HepG2 (cell line): ENCODE measurements at regions not wholly inside any gene's neighbourhood (a gene's known extent, or its start where the extent isn't known, plus 50 kb on each side); places are given as distances from the start of the nearest gene placed in this dataset.

Experiments
- ATAC-seq: fragments of 200-7000 bp; cut with Tn5 transposase; 3 replicates; pipeline ENCODE4 v1.9.1; 2020; ENCODE audit warnings: mild to moderate bottlenecking, moderate library complexity
- BruUV-seq: library from RNA; stranded (reverse); fragments of 400-500 nt; replicated peaks from 2 replicates; lab custom pipeline; 2021; lab: Mats Ljungman, UMichigan
- CTCF ChIA-PET: fragments of 300-600 bp; formaldehyde crosslinking; extraction: SDS; loops from one replicate; lab custom pipeline; 2021; ENCODE audit warnings: low total read pairs, inconsistent platforms, low intra/inter-chr PET ratio; lab: Yijun Ruan, JAX
- POLR2A ChIA-PET: fragments of 350-600 bp; sonication (Branson Sonifier 250); formaldehyde crosslinking; loops from one replicate; lab custom pipeline; 2020; ENCODE audit warnings: antibody characterized with exemption, inconsistent platforms; lab: Yijun Ruan, JAX
- DNase-seq: peaks from one replicate; pipeline ENCODE4 v3.0.0-alpha.2; 2015; ENCODE audit warnings: low spot score
- FAIRE-seq: peaks from 3 replicates; lab custom pipeline; 2011; peaks lifted over from hg19 to GRCh38; lab: Jason Lieb, UNC
- H2AFZ ChIP-seq: one replicate; pipeline ENCODE4 v1.6.1; 2011; ENCODE audit warnings: low read length, inconsistent platforms
- H3K27ac ChIP-seq: fragments of 300-600 bp; 3 replicates; pipeline ENCODE4 v1.8.0; 2011; ENCODE audit warnings: mixed run types, mild to moderate bottlenecking, mixed read lengths, low read length, inconsistent platforms; ENCODE audit not compliant: insufficient read depth; ENCODE audit errors: extremely low read length
- H3K27me3 ChIP-seq, 2 experiments: fragments of 200-600 bp in 1 of 2; 2 replicates in 1 of 2; 3 replicates in 1 of 2; pipeline versions ENCODE4 v1.6.0 to v1.8.0; 2011; ENCODE audit warnings: low read length in 2 of 2, mild to moderate bottlenecking in 2 of 2, moderate library complexity in 2 of 2, inconsistent platforms in 1 of 2; ENCODE audit not compliant: insufficient read depth in 2 of 2, control insufficient read depth in 1 of 2
- H3K36me3 ChIP-seq, 2 experiments: fragments of 200-600 bp in 1 of 2; replicated peaks in 1 of 2; 2 replicates in 1 of 2; 3 replicates in 1 of 2; pipeline versions ENCODE4 v1.5.1 to v1.8.0; 2011; ENCODE audit warnings: low read length in 2 of 2, inconsistent platforms in 1 of 2; ENCODE audit not compliant: insufficient read depth in 2 of 2, control insufficient read depth in 1 of 2
- H3K4me1 ChIP-seq: 2 replicates; pipeline ENCODE4 v1.5.1; 2012; ENCODE audit warnings: low read length, inconsistent platforms; ENCODE audit not compliant: insufficient read depth
- H3K4me2 ChIP-seq: 2 replicates; pipeline ENCODE4 v1.6.0; 2011; ENCODE audit warnings: low read depth, low read length, inconsistent platforms
- H3K4me3 ChIP-seq, 3 experiments: fragments of 200-600 bp in 1 of 3; sonication (generic), shearing (Covaris generic) in 1 of 3; replicated peaks in 1 of 3; 2 replicates each; pipeline ENCODE4 v1.5.1; 2011 to 2016; ENCODE audit warnings: low read length in 3 of 3, inconsistent platforms in 2 of 3, low read depth in 2 of 3, mild to moderate bottlenecking in 2 of 3, control low read depth in 1 of 3, mixed read lengths in 1 of 3; ENCODE audit not compliant: insufficient read depth in 1 of 3
- H3K79me2 ChIP-seq: one replicate; pipeline ENCODE4 v1.6.1; 2011; ENCODE audit warnings: low read length, inconsistent platforms; ENCODE audit not compliant: insufficient read depth
- H3K9ac ChIP-seq: 2 replicates; pipeline ENCODE4 v1.6.0; 2011; ENCODE audit warnings: mild to moderate bottlenecking, low read depth, low read length, inconsistent platforms; ENCODE audit not compliant: insufficient read depth
- H3K9me3 ChIP-seq: 2 replicates; pipeline ENCODE4 v1.5.1; 2012; ENCODE audit warnings: mild to moderate bottlenecking, low read length
- H4K20me1 ChIP-seq: 2 replicates; pipeline ENCODE4 v1.6.0; 2011; ENCODE audit warnings: inconsistent platforms, mild to moderate bottlenecking, low read length, moderate library complexity; ENCODE audit not compliant: insufficient read depth
- ASH2L ChIP-seq: fragments of 300-600, 200-600 bp; sonication (generic); IDR thresholded peaks from 2 replicates; pipeline ENCODE4 v1.7.0; 2017; ENCODE audit warnings: low read depth, mild to moderate bottlenecking, moderate library complexity, mixed read lengths, low read length; ENCODE audit not compliant: insufficient read length
- CREM ChIP-seq, 2 experiments: sonication (generic) in 1 of 2; formaldehyde crosslinking in 1 of 2; IDR thresholded peaks; 2 replicates each; pipeline versions ENCODE4 v1.4.0 to v1.6.1; 2016 to 2020; ENCODE audit warnings: antibody characterized with exemption in 1 of 2, mild to moderate bottlenecking in 1 of 2, missing genetic modification reagents in 1 of 2
- ELK4 ChIP-seq: sonication (generic); formaldehyde crosslinking; IDR thresholded peaks from 2 replicates; pipeline ENCODE4 v1.9.0; 2021; ENCODE audit warnings: missing genetic modification reagents, borderline replicate concordance
- KIAA2018 ChIP-seq: sonication (generic); formaldehyde crosslinking; IDR thresholded peaks from 2 replicates; pipeline ENCODE4 v1.5.0; 2020; ENCODE audit warnings: mild to moderate bottlenecking, missing genetic modification reagents, borderline replicate concordance
- MZF1 ChIP-seq: sonication (generic); formaldehyde crosslinking; IDR thresholded peaks from 2 replicates; pipeline ENCODE4 v1.8.1; 2023; ENCODE audit warnings: mild to moderate bottlenecking, missing genetic modification reagents, borderline replicate concordance
- PCBP2 ChIP-seq: fragments of 200-400 bp; formaldehyde crosslinking; optimal IDR thresholded peaks from 2 replicates; pipeline ENCODE3; 2018; ENCODE audit warnings: low read length, low read depth; ENCODE audit not compliant: poor library complexity, severe bottlenecking
- PRDM10 ChIP-seq: sonication (generic); formaldehyde crosslinking; IDR thresholded peaks from 2 replicates; pipeline ENCODE4 v1.4.0; 2020; ENCODE audit warnings: low read depth, missing genetic modification reagents
- ZNF143 ChIP-seq: sonication (generic); formaldehyde crosslinking; IDR thresholded peaks from 2 replicates; pipeline ENCODE4 v1.4.0; 2020; ENCODE audit warnings: missing genetic modification reagents
- ZNF709 ChIP-seq: sonication (generic); formaldehyde crosslinking; IDR thresholded peaks from 2 replicates; pipeline ENCODE4 v1.5.0; 2020; ENCODE audit warnings: mild to moderate bottlenecking, missing genetic modification reagents
- ZNF720 ChIP-seq: sonication (generic); formaldehyde crosslinking; IDR thresholded peaks from 2 replicates; pipeline ENCODE4 v1.4.0; 2020; ENCODE audit warnings: missing genetic modification reagents
- ZNF816 ChIP-seq: sonication (generic); formaldehyde crosslinking; IDR thresholded peaks from 2 replicates; pipeline ENCODE4 v1.8.0; 2022; ENCODE audit warnings: missing genetic modification reagents, mild to moderate bottlenecking, borderline replicate concordance
- ZSCAN21 ChIP-seq: sonication (generic); formaldehyde crosslinking; IDR thresholded peaks from 2 replicates; pipeline ENCODE4 v1.8.0; 2022; ENCODE audit warnings: mild to moderate bottlenecking, missing genetic modification reagents, moderate library complexity, borderline replicate concordance
- WGBS: methylation state at CpG from one replicate; pipeline ENCODE4 v1.1.6; 2017; ENCODE audit warnings: low lambda C conversion rate; 5-methylcytosine and 5-hydroxymethylcytosine counted together
- in situ Hi-C: cut with HindIII; loops from 2 replicates; pipeline ENCODE4 v1.10.0; 2017; ENCODE audit warnings: low pct_unique_long_range_greater_than_20kb; ENCODE audit not compliant: extremely low pct_ligation_motif_present
- intact Hi-C: fragments of 100-400 bp; cut with micrococcal nuclease; formaldehyde crosslinking; loops from one replicate; pipeline ENCODE4 v1.10.0; 2022; ENCODE audit not compliant: unreplicated experiment

- in situ Hi-C loops: no loop called here
- ATAC-seq (no peak), DNase-seq (no peak), FAIRE-seq (no peak)
- H3K79me2 ChIP-seq: no peaks in the 10 kb centered on the region
- no peak overlapping the region for H3K4me2 ChIP-seq
- no peak overlapping the region for H3K27ac ChIP-seq
- no peaks in the 10 kb centered on the region for H4K20me1 ChIP-seq
- POLR2A ChIA-PET: no interaction called here
- H3K36me3 ChIP-seq: no peaks in the 10 kb centered on the region
- intact Hi-C loops: no loop called here
- no peaks in the 10 kb centered on the region for H3K4me1 ChIP-seq
- no peak overlapping the region for H3K9ac ChIP-seq
- peaks cover 96% of the 10 kb centered on the region for H3K9me3 ChIP-seq
- no peaks in the 10 kb centered on the region for H3K27me3 ChIP-seq
- CTCF ChIA-PET: no interaction called here
- H2AFZ ChIP-seq: no peak overlapping the region
- BruUV-seq: no TSS peak
- WGBS: 7% methylated on average over 4 of the region's 4 CpGs
- H3K4me3 ChIP-seq: no peak overlapping the region
- no peak for TF ChIP-seq ZNF709 (CRISPR knock-in tag)
- no peak for TF ChIP-seq ASH2L
- TF ChIP-seq ZNF816 (CRISPR knock-in tag): no peak
- no peak for TF ChIP-seq ZNF720
- TF ChIP-seq KIAA2018 (CRISPR knock-in tag): no peak
- TF ChIP-seq CREM (IDR thresholded peaks at IDR 0.05): no peak
- TF ChIP-seq CREM (CRISPR knock-in tag; IDR thresholded peaks at IDR 0.05): no peak
- no peak for TF ChIP-seq ZSCAN21 (CRISPR knock-in tag)
- no peak for TF ChIP-seq MZF1
- no peak for TF ChIP-seq ZNF143 (CRISPR knock-in tag)
- TF ChIP-seq PCBP2: no peak
- TF ChIP-seq ELK4 (CRISPR knock-in tag): no peak
- TF ChIP-seq PRDM10 (CRISPR knock-in tag): no peak
These were observed 706.9 kb upstream of the STXBP6 start for GRCh38 chr14:25756876-25757275.
